Kidney (tissue), 13 donors: ENCODE measurements at regions not wholly inside any gene's neighbourhood (a gene's known extent, or its start where the extent isn't known, plus 50 kb on each side); places are given as distances from the start of the nearest gene placed in this dataset.

Source experiments
- DNase-seq, 5 donors: peaks; one replicate each; pipeline ENCODE4 v3.0.0-alpha.2; 2013 to 2020
- FAIRE-seq: peaks from 2 replicates; lab custom pipeline; 2012; peaks lifted over from hg19 to GRCh38; lab: Jason Lieb, UNC
- H3K27ac ChIP-seq, 2 donors: one replicate each; pipeline ENCODE4 v1.7.0; 2013; ENCODE audit warnings: low read depth in 2 of 2, low read length in 2 of 2, inconsistent platforms in 1 of 2
- H3K27me3 ChIP-seq: one replicate; pipeline ENCODE4 v1.7.1; 2013; ENCODE audit warnings: low read length, inconsistent platforms; ENCODE audit not compliant: control insufficient read depth, insufficient read depth
- H3K36me3 ChIP-seq, 3 donors: one replicate each; pipeline versions ENCODE4 v1.7.0 to v1.7.1; 2013; ENCODE audit warnings: low read length in 3 of 3, control low read depth in 1 of 3, inconsistent platforms in 1 of 3; ENCODE audit not compliant: insufficient read depth in 3 of 3, control insufficient read depth in 2 of 3
- H3K4me1 ChIP-seq, 3 donors: one replicate each; pipeline versions ENCODE4 v1.7.0 to v1.7.1; 2013; ENCODE audit warnings: low read length in 3 of 3, inconsistent platforms in 1 of 3, low read depth in 1 of 3; ENCODE audit not compliant: control insufficient read depth in 2 of 3, insufficient read depth in 2 of 3
- H3K4me3 ChIP-seq, 3 donors: one replicate each; pipeline versions ENCODE4 v1.7.0 to v1.8.1; 2013; ENCODE audit warnings: low read length in 3 of 3, control low read depth in 1 of 3, inconsistent platforms in 1 of 3
- H3K9ac ChIP-seq, 3 donors: one replicate each; pipeline versions ENCODE4 v1.7.0 to v1.7.1; 2013; ENCODE audit warnings: low read length in 3 of 3, control low read depth in 1 of 3, inconsistent platforms in 1 of 3
- H3K9me3 ChIP-seq, 3 donors: one replicate each; pipeline versions ENCODE4 v1.7.0 to v1.7.1; 2013; ENCODE audit warnings: low read length in 3 of 3, control low read depth in 1 of 3, inconsistent platforms in 1 of 3; ENCODE audit not compliant: control insufficient read depth in 2 of 3, insufficient read depth in 1 of 3
- CTCF ChIP-seq: IDR thresholded peaks from 3 replicates; pipeline ENCODE4 v1.5.1; 2012; ENCODE audit warnings: mild to moderate bottlenecking, moderate library complexity, borderline replicate concordance; ENCODE audit not compliant: insufficient read depth; ENCODE audit errors: extremely low read depth
- intact Hi-C: fragments of 100-400 bp; cut with DNase I; formaldehyde crosslinking; loops from one replicate; pipeline ENCODE4 v1.11.1; 2022
- donor health status: control.
- donor health status: control.
- donor health status: control.
- donor health status: control.
- donor health status: control.
- donor health status: DM: yes; HTN: yes; CAD: no.
- donor health status: Normal renal cell carcinoma (clear cell type).

- H3K27me3 ChIP-seq = no peaks in the 10 kb centered on the region
- H3K9me3 ChIP-seq = no peaks in the 10 kb centered on the region
- no peaks in the 10 kb centered on the region for H3K4me1 ChIP-seq
- no peak for TF ChIP-seq CTCF
- H3K36me3 ChIP-seq = no peaks in the 10 kb centered on the region
- DNase-seq (no peak), FAIRE-seq (no peak)
- no peak overlapping the region for H3K9ac ChIP-seq
- no peak overlapping the region for H3K27ac ChIP-seq
- no peak overlapping the region for H3K4me3 ChIP-seq
- intact Hi-C loops = no loop called here
These were observed 337.1 kb downstream of the MAF start for GRCh38 chr16:79263425-79263824.
